HG03439 (cell line): ENCODE measurements at regions not wholly inside any gene's neighbourhood (a gene's known extent, or its start where the extent isn't known, plus 50 kb on each side); places are given as distances from the start of the nearest gene placed in this dataset.

ENCODE experiments used
- ATAC-seq: cut with Tn5 transposase; IDR thresholded peaks from one replicate; pipeline ENCODE4 v1.9.1; 2021; ENCODE audit warnings: mild to moderate bottlenecking, moderate library complexity; ENCODE audit not compliant: unreplicated experiment

DNA sequence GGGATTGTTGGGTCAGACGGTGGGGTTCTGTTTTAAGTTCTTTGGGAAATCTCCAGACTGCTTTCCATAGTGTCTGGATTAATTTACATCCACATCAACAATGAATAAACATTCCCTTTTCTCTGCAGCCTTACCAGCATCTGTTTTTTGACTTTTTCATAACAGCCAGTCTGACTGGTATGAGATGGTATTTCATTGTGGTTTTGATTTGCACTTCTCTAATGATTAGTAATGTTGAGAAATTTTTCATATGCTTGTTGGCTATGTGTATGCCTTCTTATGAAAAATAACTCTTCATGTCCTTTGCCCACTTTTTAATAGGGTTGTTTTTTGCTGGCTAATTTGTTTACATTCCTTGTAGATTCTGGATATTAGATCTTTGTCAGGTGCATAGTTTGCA, 140.8 kb upstream of the CNTN1 start:
- ATAC-seq: no peak

DNA sequence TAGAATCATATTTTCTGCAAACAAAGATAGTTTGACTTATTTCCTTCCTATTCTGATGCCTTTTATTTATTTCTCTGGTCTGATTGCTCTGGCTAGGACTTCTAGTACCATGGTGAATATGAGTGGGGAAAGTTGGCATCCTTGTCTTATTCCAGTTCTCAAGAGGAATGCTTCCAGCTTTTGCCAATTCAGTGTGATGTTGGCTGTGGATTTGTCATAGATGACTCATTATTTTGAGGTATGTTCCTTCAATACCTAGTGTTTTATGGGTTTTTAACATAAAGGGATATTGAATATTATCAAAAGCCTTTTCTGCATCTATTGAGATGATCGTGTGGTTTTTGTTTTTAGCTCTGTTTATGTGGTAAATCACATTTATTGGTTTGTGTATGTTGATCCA, 139.4 kb upstream of the CNTN1 start:
- ATAC-seq: no peak

DNA sequence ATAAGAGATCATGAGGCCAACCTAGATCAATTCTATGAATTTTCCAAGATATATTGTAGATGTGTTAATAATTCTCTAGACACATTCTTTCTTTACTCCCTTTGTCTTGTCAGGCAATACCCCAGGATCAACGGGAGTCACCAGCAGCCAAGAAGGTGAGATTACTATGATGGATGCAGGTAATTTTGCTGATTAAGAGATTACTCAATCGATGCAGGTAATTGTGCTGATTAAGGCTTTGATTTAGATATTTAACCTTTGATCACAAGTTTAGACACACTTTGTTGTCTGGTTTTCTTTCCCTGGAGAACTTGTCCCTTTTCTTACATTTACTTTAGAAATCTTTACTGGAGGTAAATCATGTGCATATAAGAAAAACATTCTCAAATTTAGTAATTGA, 134.3 kb upstream of the CNTN1 start:
- no peak for ATAC-seq

DNA sequence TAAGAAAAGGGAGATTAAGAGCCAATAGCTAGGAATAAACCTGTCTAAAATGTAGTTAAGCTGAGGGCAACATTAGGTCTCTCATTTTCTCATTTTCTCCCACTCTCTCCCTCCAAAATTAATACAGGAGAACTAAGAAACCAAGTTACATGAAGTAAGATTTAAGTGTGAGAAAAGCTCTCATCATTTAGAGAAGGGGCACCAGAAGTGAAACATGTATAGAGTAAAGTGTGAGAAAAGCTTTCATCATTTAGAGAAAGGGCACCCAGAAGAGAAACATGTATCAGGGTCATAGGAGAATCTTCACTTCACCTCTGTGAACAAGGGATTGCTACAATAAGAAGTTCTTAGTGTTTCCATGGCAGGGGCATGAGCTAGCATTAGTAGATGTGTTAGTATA, 132.4 kb upstream of the CNTN1 start:
- peak; percentile 52 for ATAC-seq

DNA sequence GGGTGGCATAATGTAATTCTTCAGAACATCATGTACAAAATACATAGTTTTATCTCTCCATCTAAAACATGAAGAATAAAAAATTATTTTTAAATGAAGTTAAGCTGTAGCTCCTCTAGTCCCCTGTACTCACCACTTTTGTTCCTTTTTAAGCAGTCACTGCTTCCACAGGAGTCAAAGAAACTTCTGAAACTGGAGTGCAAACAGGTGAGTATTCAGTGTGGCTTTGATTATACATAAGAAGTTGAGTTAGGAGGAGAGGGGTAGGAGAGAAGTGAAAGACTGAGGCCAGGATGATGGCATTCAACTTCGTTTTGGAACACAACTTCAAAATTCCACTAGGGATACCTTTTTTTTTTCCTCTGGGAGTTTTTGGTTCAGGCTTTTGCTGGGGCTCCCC, 131.4 kb upstream of the CNTN1 start:
- peak; percentile 38 for ATAC-seq

DNA sequence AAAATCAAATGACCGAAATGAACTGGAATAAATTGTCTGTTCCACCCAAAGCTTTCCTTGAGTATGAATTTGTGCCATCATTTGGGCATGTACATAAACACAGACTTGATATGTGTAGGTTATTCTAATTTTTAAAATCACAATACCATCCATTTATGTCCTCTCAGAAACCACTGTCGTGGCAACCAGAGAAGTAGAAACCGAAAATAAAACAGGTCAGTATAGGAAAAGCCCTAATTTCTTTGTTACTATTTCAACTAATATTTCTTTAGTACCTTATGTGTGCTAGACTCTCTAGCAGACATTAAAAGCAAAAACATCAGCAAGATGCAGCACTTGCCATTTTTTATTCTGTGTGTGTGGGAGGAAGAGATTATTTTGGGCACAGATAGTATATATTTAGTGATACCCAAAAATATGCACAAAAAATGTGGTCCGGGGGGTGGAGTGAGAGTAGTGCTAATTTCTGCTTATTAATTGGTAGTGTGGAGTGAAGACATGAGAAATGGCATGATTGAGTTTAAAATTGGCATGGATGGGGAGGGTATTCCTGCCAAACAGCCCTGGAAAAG, 130.8 kb upstream of the CNTN1 start:
- ATAC-seq: peak; percentile 56

DNA sequence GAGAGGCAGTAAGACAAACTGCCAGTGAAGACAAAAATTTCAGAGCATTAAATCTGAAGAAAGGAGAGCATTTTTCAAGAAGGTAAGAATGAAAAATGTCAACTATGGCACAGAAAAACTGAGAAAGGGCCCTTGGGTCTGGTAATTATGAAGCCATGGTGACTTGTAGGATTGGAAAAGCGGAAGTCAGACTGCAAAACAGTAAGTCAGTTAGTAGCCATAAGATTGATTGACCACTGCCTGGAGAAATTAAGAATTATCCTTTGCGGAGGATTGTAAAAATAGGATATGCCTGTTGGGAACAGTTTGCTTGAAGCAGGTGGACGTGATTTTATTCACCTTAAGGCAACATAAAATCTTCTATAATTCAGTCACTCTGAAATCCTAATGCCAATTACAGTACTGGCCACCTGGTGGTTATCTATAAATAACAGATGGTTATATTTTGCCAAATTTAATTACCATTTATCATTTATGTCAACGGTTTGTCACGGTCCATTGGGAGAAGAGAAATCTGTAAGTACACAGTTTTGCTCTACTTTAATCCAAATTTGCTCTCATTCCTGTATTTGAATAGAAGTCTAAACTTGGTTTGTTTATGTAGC, 127.1 kb upstream of the CNTN1 start:
- no peak for ATAC-seq

DNA sequence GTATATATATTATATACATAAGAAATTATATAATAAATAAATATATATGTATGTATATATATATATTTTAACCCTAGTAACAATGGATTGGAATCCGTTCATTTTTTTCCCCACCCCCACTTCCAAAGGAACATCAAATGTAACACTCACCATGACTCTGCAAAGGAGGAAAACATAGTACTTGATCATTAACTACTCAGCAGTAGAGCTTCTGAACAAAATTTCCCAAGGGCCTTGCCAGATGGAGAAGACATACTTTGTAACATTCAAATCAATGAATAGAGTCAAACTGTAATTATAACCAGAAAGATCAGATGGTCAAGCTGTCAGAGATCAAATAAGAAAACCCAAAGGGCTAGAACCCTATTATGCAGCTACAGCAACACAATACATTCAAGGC, 126.0 kb upstream of the CNTN1 start:
- ATAC-seq: no peak

DNA sequence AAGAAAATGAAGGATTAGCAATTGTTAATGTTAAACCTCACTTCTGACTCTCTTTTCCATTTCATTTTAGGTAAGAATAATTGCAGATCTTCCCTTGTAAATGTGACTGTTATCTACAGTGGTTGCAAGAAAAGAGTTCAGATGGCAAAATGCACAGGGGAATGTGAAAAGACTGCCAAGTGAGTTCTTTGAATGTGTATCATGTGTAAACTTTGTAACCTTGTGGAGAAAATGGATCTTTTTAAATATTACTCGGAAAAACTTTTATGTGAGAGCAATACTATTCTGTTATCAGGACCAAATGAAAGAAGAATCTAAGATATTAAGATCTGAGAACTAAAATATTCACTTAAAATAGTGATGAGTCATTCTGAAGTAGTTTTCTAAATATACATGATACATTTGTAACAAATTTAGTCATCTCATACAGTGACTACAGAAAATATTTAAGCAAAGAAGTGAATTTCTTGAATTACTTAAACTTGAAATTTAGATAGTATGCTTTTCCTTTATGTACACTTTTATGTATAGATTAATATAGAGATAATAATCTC, 122.5 kb upstream of the CNTN1 start:
- ATAC-seq: no peak

DNA sequence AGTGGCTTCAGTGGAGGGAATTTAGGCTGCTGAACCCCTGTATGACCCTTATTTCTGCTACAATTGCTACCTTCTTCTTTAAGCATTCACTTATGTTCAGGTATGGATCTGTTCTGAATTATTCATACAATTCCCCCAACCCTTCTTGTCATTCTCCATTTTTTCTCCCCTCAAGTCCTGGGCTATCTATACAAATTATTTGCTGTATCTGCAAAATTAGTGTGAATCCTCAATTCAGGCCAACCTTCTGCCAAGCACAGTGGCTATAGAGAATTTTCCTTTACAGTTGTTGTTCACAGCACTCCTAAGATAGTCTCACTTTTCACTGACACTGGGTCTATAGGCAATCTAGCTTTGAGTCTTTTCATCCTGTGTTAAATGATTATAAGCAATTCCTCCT, 119.2 kb upstream of the CNTN1 start:
- ATAC-seq: no peak

DNA sequence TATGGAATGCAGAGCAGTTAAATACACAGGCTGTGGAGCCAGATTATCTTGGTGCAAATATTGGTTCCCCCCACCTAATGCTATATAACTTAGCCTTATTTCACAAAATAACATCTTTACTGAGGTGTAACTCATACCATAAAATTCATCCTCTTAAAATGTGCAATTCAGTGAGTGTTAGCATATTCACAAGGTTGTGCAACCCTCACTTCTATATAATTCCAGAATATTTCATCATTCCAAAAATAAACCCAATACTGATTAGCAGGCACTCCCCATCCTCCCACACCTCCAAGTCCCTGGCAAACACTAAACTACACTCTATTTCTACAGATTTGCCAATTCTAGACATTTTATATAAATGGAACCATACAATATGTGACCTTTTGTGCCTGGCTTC, 116.3 kb upstream of the CNTN1 start:
- ATAC-seq: no peak

DNA sequence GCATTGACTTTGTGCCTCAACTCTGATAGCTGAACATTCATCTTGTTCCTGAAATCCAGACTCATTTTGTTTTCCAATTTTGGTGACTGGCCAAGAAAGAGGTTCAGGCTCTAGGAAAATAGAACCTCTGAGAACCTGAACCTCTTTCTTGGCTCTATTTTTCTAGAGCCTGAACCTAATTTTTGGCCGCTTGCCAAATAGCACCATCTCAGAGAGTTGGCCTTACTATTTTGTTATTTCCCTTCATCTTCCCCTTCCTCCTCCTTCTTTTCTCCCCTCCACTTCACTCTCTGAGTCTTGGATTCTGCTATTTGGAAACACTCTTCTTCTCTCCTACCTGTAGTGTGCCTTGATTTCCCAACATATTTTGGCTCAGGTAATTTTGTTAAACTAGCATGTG, 114.4 kb upstream of the CNTN1 start:
- no peak for ATAC-seq

DNA sequence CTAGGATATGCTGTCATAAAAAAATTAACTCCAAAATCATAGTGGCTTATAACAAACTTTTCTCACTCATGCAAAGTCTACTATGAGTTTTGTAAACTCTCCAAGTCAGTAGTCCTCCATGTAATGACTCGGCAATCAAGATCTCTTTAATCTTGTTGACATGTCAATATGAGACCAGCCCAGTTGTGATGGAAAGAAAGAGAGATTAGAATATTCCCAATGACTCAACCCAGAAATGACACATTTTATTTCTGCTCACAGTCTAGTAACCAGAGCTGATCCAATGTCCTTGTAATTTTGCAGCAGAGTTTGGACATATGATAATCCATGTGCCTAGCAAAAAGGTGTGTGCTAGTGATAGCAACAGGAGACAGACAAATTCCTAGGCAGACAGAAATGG, 112.6 kb upstream of the CNTN1 start:
- ATAC-seq: no peak

DNA sequence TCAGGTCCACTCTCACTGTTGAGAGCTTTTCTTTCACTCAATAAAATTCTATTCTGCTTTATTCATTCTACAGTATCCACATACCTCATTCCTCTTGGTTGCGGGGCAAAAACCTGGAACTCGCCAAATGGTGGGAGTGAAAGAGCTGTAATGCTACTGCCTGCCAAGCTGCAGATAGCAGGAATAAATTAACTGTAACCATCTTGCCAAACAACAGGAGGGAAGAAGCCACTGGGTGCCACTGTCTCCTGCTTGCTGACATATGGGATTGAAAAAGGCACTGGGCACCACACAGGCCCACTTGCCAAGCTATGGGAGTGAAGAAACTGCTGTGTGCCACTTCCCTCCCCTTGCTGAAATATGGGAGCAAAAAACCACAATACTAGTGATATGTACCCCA, 111.9 kb upstream of the CNTN1 start:
- no peak for ATAC-seq

DNA sequence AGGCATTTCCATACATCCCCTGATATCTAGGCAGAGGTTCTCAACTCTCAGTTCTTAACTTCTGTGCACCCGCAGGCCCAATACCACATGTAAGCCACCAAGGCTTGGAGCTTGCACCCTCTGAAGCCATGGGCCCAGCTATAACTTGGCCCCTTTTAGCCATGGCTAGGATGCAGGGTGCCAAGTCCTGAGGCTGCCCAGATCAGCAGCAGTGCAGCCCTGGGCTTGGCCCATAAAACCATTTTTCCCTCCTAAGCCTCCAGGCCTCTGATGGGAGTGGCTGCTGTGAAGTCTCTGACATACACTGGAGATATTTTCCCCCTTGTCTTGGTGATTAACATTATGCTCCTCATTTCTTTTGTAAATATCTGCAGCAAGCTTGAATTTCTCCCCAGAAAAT, 110.3 kb upstream of the CNTN1 start:
- ATAC-seq: no peak

DNA sequence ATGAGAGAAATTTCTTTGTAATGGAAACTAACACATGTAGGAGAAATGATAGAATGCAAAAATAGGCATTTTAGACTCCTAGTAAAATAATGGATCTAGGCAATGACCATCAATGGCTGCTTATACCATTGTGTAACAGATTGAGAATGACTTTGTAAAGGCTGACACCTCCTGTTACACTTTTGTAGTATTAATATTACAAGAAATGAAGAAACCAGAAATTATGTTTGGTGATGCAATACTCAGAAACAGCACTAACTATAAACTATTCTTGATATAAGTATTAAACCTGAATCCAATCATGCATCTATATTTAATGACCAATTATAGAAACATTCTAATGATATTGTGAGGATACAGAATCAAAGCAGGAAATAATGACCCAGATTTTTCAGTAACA, 108.5 kb upstream of the CNTN1 start:
- no peak for ATAC-seq

DNA sequence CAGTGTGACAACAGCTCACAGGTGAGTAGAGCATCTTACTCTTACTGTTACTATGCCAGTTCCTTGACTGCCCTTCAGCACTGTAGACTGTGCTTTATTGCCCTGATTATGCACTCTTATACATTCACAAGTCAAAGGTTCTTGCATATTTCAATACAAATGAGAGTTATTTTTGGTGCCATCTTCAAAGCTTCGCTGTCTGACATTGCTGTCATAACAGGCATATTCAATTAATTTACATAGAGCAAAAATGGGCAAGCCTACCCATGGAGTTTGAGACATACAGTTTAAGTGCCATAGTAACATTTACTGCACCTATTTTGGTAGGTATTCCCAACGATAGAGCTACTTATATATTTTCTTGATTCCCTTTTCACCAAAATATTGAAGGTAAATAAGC, 107.5 kb upstream of the CNTN1 start:
- no peak for ATAC-seq

DNA sequence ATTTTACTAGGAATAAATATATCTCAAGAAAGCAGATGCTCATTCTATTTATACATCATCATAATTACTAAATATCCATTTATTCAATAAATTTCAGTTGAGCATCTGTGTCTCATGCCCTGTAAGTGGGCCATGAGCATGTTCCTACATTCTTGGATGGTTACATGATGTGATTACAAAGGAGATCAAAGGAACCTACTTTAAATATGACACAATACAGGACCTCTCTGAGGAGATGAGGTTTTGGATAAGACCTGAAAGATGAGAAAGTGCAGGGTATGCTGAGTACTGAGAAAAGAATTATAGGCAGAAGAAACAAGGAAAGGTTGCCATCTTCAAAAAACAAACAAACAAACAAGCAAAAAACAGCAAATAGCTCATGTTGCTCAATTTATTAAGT, 105.4 kb upstream of the CNTN1 start:
- no peak for ATAC-seq

DNA sequence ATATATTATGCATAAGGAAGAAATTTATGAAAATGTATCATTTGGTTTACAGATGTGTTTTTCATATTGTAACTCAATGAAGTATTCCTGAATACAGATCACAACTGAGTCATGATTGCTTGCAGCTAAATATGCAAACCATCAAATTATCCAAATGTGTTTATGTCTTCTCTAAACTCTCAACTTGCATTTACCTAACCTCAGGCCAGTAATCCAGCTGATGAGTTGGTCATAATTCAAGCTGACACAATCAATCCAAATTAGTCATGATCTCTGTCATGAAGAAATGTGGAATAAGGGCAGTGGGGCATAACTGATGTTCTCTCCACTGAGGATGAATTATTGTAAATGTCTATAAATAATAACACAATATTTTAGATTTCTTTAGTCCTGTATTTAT, 104.8 kb upstream of the CNTN1 start:
- no peak for ATAC-seq

DNA sequence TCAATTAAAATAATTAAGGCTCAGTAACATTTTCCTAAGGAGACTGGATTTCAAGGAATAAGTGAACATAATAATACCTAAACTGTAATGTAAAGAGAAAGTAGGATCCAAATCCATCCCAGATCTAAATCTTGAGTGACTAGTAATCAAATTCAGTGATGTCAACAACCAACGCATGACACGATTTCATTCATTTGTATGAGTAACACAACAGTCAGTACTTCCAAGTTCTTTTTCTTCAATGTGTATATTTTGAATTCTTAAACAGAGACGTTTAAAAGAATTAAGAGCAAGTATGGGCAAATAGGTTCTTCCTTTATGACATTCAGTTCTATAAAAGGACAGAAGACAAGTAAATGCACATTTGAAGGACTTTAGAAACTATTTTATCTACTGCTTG, 104.3 kb upstream of the CNTN1 start:
- no peak for ATAC-seq

DNA sequence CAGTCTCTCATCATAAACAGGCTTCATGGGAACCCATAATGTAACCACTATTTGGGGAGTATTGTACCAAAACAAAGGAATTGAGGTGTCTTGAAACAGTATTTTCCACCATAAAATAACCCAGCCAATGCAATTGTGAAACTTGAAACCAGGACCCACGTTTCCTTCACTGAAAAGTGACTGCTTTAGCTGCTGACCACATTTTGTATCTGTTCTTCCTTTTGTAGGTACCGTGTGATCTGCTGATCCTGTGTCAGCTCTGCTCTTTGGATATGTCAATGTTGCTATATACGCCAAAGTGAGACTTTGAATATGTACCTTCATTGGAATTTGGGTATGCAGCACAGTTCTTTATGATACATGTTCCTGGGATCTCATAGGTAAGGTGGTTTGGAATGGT, 95.1 kb upstream of the CNTN1 start:
- no peak for ATAC-seq

DNA sequence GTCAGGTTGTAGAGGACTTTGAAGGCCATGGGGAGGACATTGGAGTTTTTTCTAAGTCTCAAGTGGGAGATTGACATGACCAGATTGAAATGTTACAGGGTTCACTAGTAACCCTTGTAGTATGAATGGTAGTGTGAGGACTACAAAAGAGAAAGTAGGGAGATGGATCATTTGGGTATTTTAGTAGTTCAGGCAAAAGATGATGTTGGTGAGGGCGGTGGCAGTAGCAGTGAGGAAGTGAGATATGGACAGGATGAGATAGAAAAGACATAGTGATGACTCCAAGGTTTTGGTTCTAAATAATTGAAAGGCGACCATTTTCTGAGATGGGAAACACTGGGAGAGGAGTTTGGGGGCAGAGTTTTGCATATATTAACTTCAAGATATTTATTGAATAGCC, 94.2 kb upstream of the CNTN1 start:
- no peak for ATAC-seq

DNA sequence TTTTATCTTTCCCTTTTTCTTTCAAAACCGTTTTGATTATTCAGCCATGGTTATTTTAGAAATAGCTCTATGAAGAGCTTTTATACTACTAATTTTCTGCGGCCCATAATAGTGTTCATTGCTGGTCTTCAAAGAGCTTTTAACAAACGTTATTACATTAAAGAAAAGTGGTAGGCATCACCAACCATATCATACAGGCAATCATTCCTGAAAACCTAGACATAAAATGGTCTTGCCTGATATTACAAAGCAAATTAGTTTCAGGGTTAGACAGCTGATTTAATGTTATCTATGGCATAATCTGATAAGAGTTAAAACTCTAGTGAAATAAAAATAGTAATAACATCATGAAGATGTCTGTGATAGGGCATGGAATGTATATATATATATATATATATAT, 89.7 kb upstream of the CNTN1 start:
- no peak for ATAC-seq
